GM21447 (cell line): ENCODE measurements at regions not wholly inside any gene's neighbourhood (a gene's known extent, or its start where the extent isn't known, plus 50 kb on each side); places are given as distances from the start of the nearest gene placed in this dataset.
"Not testable (repeated sequence)": the region's sequence is repeated elsewhere in the genome, so short reads cannot be mapped to it uniquely, and the experiment has no call there.

ENCODE experiments used
- ATAC-seq: cut with Tn5 transposase; IDR thresholded peaks from one replicate; pipeline ENCODE4 v1.9.1; 2021; ENCODE audit not compliant: unreplicated experiment

DNA sequence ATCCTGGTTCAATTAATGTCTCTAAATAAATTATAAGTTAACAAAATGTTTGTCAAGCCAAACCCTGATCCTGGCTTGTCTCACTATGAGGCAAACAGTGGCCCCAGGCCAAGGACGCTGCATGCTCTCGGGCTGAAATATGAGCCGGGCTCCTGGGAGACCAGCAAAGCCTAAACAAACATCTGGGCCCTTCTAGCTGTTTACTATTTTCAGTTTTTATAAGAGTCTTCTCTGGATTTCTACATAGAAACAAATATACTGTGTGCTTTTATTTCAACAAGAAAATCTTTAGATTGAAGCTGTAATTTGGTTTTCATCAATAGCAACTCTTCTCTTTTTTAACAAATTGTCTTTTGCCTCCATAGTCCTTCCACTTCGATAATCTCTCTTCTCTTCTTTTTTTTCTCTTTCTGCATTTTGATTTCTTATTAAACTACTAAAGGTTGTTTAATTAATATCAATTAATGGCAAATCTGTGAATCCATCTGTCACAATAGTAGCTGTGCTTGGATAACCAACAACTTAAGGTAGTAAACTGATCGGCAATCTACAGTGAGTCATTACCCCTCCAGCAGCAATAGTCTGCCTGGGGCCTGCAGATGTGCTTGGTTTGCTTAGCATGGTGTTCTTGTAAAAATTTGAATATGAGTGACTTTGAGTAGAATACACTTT lies 83.3 kb upstream of the DNAJC1 start:
- ATAC-seq: no peak

DNA sequence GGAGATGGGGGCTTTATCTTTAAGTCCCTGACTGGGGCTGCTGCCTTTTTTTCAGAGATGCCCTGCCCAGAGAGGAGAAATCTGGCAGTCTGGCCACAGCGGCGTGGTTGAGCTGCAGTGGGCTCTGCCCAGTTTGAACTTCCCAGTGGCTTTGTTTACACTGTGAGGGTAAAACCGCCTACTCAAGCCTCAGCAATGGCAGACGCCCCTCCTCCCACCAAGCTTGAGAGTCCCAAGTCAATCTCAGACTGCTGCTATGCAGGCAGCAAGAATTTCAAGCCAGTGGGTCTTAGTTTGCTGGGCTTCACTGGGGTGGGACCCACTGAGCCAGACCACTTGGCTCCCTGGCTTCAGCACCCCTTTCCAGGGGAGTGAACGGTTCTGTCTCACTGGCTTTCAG lies 76.4 kb upstream of the DNAJC1 start:
- ATAC-seq: not testable (repeated sequence)

DNA sequence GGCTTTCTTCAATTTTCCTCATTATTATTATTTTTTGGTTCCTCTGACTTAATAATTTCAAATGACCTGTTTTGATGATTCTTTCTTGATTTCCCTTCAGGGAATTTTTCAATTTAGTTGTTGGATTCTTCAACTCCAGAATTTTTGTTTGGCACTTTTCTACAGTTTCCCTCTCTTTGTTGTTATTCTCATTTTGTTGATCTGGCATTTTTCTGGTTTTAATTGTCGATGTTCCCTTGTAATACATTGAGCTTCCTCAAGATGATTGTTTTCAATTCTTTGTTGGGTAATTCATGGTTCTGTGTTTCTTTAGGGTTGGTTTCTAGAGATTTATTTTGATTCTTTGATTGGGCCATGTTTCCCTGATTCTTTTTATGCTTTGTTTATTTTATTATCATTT lies 67.8 kb upstream of the DNAJC1 start:
- no peak for ATAC-seq

DNA sequence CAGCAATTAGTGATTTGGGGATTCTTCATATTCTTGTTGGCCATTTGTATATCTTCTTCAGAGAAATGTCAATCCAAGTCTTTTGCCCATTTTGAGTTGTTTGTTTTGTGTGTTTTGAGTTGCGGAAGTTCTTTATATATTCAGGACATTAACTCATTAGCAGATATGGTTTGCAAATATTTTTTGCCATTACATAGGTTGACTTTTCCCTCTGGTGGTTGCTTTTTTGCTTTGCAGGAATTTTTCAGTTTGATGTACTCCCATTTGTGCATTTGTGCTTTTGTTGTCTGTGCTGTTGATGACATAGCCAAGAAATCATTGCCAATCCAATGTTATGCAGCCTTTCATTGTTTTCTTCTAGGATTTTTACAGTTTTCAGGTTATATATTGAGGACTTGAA lies 63.6 kb upstream of the DNAJC1 start:
- no peak for ATAC-seq

DNA sequence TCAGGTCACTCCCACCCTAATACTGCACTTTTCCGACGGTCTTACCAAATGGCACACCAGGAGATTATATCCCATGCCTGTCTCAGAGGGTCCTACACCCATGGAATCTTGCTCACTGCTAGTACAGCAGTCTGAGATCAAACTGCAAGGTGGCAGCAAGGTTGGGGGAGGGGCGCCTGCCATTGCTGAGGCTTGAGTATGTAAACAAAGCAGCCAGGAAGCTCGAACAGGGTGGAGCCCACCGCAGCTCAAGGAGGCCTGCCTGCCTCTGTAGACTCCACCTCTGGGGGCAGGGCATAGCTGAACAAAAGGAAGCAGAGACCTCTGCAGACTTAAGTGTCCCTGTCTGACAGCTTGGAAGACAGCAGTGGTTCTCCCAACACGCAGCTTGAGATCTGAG lies 57.5 kb upstream of the DNAJC1 start:
- not testable (repeated sequence) for ATAC-seq

DNA sequence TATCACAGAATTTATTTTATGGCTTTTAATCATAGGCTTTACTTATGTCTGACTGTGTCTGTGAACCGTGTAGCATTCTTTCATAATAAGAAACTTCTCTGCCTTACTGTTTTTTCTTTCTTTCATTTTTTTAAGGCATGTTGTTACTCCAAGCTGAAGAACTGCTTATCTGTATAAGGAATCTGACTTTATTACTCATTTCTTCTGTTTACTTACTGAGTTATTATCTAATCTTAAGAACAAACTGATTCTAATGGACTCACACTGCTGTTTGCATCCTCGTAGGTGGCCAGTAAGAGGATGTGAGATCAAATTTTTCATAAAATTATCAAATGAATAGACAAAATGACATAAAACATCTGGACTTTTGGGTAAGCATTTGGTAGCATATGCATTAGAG lies 54.7 kb upstream of the DNAJC1 start:
- ATAC-seq: no peak

DNA sequence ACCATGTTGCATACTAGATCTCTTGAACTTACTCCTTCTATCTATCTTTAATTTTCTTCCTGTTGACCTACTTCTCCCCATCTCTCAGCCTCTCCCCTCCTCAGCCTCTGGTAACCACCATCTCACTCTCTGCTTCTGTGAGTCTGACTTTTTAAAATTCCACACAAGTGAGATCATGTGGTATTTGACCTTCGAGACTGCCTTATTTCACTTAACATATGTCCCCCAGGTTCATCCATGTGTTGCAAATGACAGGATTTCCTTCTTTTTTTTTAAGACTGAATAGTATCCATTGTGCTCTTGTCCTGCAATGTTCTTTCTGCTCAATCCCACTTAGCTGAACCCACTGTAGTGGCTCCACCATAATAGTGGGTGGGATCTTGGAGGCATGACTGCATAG lies 51.4 kb upstream of the DNAJC1 start:
- ATAC-seq: no peak
